ENCODE measurements at regions not wholly inside any gene's neighbourhood (a gene's known extent, or its start where the extent isn't known, plus 50 kb on each side); places are given as distances from the start of the nearest gene placed in this dataset.

DNA sequence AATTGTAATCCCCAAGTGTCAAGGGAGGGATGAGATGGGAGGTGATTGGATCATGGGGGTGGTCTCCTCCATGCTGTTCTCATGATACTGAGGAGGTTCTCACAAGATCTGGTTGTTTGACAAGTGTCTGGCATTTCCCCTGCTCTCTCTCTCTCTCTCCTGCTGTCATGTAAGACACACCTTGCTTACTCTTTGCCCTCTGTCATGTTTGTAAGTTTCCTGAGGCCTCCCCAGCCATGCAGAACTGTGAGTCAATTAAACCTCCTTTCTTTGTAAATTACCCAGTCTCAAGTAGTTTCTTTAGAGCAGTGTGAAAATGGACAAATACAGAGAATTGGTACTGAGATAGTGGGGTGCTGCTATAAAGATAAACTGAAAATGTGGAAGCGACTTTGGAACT is 207.9 kb downstream of the HINT1 start:
- H3K36me3 ChIP-seq = no peaks in the 10 kb centered on the region
- no peaks in the 10 kb centered on the region for H3K4me1 ChIP-seq
- no peak overlapping the region for H3K27ac ChIP-seq
- H3K9me3 ChIP-seq = peaks cover 0 to 8% (median 0%) of the 10 kb centered on the region in 4 donors
- 90% methylated on average over 1 of the region's 1 CpG for WGBS, 2 donors
- TF ChIP-seq EP300 (IDR thresholded peaks at IDR 0.05) (no peak), POLR2A (IDR thresholded peaks at IDR 0.05) (no peak)
- TF ChIP-seq, protein P1, sequence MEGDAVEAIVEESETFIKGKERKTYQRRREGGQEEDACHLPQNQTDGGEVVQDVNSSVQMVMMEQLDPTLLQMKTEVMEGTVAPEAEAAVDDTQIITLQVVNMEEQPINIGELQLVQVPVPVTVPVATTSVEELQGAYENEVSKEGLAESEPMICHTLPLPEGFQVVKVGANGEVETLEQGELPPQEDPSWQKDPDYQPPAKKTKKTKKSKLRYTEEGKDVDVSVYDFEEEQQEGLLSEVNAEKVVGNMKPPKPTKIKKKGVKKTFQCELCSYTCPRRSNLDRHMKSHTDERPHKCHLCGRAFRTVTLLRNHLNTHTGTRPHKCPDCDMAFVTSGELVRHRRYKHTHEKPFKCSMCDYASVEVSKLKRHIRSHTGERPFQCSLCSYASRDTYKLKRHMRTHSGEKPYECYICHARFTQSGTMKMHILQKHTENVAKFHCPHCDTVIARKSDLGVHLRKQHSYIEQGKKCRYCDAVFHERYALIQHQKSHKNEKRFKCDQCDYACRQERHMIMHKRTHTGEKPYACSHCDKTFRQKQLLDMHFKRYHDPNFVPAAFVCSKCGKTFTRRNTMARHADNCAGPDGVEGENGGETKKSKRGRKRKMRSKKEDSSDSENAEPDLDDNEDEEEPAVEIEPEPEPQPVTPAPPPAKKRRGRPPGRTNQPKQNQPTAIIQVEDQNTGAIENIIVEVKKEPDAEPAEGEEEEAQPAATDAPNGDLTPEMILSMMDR (IDR thresholded peaks at IDR 0.05) = no peak
- H3K27me3 ChIP-seq = no peaks in the 10 kb centered on the region
- no peak for DNase-seq (ENCODE audit: low spot score in 2 of 2)
- H3K4me3 ChIP-seq = no peak overlapping the region

DNA sequence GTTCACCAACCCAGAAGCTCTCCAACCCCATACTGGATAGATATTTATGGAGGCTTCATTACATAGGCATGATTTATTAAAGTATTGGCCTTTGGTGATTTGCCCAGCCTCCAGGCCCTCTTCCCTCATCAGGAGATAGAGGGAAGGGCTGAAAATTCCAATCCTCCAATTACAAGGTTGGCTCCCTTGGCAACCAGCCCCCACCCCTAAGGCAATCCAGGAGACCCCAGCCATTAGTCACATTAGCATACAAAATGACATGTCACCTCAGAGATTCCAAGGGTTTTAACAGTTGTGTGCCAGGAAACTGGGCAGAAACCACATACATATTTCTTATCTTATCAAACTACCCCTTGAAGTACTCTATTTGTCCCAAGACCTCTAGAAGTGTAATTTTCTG is 210.0 kb downstream of the HINT1 start:
- Histone ChIP-seq H3K4me3 (no peak overlapping the region), H3K36me3 (no peaks in the 10 kb centered on the region), H3K4me1 (no peaks in the 10 kb centered on the region), H3K9me3 (peaks cover 0 to 8% (median 0%) of the 10 kb centered on the region in 4 donors), H3K27me3 (no peaks in the 10 kb centered on the region), H3K27ac (no peak overlapping the region)
- no peak for DNase-seq (ENCODE audit: low spot score in 2 of 2)
- TF ChIP-seq EP300 (IDR thresholded peaks at IDR 0.05) = no peak
- TF ChIP-seq POLR2A (IDR thresholded peaks at IDR 0.05) = no peak
- TF ChIP-seq, protein P1 (IDR thresholded peaks at IDR 0.05) = no peak

DNA sequence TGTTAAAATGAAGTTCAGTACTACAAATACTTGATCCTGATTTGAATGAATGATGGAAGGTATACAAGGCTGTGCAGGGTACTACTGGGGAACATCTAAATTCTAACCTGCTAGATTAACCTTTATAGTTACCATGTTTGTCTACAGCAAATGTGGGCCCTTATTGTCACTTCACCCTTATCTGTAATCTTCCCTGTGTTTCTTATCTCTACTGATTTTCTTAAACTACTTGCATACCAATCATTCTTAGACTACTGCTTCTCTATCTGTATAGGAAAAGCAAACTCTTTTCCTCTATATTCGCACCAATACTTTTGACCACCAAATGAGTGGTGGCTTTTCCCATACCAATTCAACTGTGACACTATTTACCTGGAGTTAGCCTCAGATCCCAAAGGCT is 210.7 kb downstream of the HINT1 start:
- H3K27ac ChIP-seq = no peak overlapping the region
- H3K4me3 ChIP-seq = no peak overlapping the region
- 88 to 89% methylated on average over 1 of the region's 1 CpG for WGBS, 2 donors
- no peaks in the 10 kb centered on the region for H3K4me1 ChIP-seq
- no peak for DNase-seq (ENCODE audit: low spot score in 2 of 2)
- peaks cover 0 to 8% (median 0%) of the 10 kb centered on the region in 4 donors for H3K9me3 ChIP-seq
- H3K27me3 ChIP-seq = no peaks in the 10 kb centered on the region
- no peaks in the 10 kb centered on the region for H3K36me3 ChIP-seq
- TF ChIP-seq POLR2A (IDR thresholded peaks at IDR 0.05) = no peak
- TF ChIP-seq, protein P1 (IDR thresholded peaks at IDR 0.05) = no peak
- TF ChIP-seq EP300 (IDR thresholded peaks at IDR 0.05) = no peak

DNA sequence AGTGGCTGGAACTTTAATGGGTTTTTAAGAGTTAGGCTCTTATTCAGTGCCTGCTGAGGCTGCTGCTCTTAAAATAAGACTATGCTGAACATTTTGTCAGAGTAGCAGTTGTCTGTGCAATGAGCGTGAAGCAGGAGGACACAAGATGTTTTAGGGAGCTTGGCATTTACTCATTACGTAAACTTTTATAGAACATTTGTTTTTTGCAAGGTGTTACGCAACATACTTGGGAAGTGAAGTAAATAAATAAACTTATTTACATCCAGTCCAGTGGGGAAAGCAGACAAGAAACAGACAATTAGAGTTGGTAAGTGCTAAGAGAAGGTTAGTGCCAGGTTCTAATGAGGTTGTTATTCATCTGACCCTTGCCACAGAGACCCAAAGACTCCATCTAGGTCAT is 226.0 kb downstream of the HINT1 start:
- no peak for DNase-seq (ENCODE audit: low spot score in 2 of 2)
- Histone ChIP-seq H3K27me3 (no peaks in the 10 kb centered on the region), H3K27ac (no peak overlapping the region), H3K9me3 (no peaks in the 10 kb centered on the region), H3K36me3 (no peaks in the 10 kb centered on the region), H3K4me1 (no peaks in the 10 kb centered on the region), H3K4me3 (no peak overlapping the region)
- WGBS, 2 donors = 91 to 93% methylated on average over 3 of the region's 3 CpGs
- TF ChIP-seq POLR2A (IDR thresholded peaks at IDR 0.05) = no peak
- no peak for TF ChIP-seq EP300 (IDR thresholded peaks at IDR 0.05)
- TF ChIP-seq, protein P1 (IDR thresholded peaks at IDR 0.05) = no peak

DNA sequence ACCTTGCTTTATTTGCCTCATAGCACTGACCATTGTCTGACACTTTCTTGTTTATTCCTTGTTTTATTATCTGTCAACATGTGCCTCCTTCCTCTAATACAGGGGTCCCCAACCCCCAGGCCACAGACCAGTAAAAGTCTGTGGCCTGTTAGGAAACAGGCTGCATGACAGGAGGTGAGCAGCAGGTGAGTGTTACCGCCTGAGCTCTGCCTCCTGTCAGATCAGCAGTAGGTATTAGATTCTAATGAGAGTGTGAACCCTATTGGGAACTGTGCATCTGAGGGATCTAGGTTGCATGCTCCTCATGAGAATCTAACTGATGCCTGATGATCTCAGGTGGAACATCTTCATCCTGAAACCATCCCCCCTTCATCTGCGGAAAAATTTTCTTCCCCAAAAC is 228.0 kb downstream of the HINT1 start:
- no peak for DNase-seq (ENCODE audit: low spot score in 2 of 2)
- Histone ChIP-seq H3K27me3 (no peaks in the 10 kb centered on the region), H3K36me3 (no peaks in the 10 kb centered on the region), H3K4me1 (no peaks in the 10 kb centered on the region), H3K4me3 (no peak overlapping the region), H3K9me3 (peaks cover 0 to 6% (median 0%) of the 10 kb centered on the region in 4 donors), H3K27ac (no peak overlapping the region)
- TF ChIP-seq POLR2A (IDR thresholded peaks at IDR 0.05) = no peak
- TF ChIP-seq, protein P1 (IDR thresholded peaks at IDR 0.05) = no peak
- TF ChIP-seq EP300 (IDR thresholded peaks at IDR 0.05) = no peak
- WGBS, 2 donors = 70 to 83% methylated on average over 2 of the region's 2 CpGs
